Stimulated activated naive CD8-positive, alpha-beta T cell treated with anti-CD3 and anti-CD28 coated beads, Interleukin-15, amount 100 ng/mL, for 72 hours (primary cell): ENCODE measurements at regions not wholly inside any gene's neighbourhood (a gene's known extent, or its start where the extent isn't known, plus 50 kb on each side); places are given as distances from the start of the nearest gene placed in this dataset.

Source experiments
- ATAC-seq: fragments of 150-1000 bp; cut with Tn5 transposase; 2 replicates; pipeline ENCODE4 v1.10.0; 2021; ENCODE audit warnings: mild to moderate bottlenecking, moderate library complexity
- DNase-seq, 2 donors: peaks; one replicate each; pipeline ENCODE4 v3.0.0; 2021 to 2022
- H3K27ac Mint-ChIP-seq, 2 donors: one replicate each; pipeline ENCODE4 v1.8.0; 2022; ENCODE audit warnings: mild to moderate bottlenecking in 2 of 2, mixed read lengths in 2 of 2, moderate library complexity in 2 of 2
- H3K27me3 Mint-ChIP-seq: one replicate; pipeline ENCODE4 v1.8.0; 2022; ENCODE audit warnings: mixed read lengths
- H3K4me1 Mint-ChIP-seq: one replicate; pipeline ENCODE4 v1.8.0; 2022; ENCODE audit warnings: mild to moderate bottlenecking, mixed read lengths
- H3K4me3 Mint-ChIP-seq, 2 donors: one replicate each; pipeline ENCODE4 v1.8.0; 2022; ENCODE audit warnings: mild to moderate bottlenecking in 2 of 2, mixed read lengths in 2 of 2, moderate library complexity in 1 of 2
- H3K9me3 Mint-ChIP-seq, 2 donors: one replicate each; pipeline ENCODE4 v1.8.0; 2022; ENCODE audit warnings: mixed read lengths in 2 of 2

DNA sequence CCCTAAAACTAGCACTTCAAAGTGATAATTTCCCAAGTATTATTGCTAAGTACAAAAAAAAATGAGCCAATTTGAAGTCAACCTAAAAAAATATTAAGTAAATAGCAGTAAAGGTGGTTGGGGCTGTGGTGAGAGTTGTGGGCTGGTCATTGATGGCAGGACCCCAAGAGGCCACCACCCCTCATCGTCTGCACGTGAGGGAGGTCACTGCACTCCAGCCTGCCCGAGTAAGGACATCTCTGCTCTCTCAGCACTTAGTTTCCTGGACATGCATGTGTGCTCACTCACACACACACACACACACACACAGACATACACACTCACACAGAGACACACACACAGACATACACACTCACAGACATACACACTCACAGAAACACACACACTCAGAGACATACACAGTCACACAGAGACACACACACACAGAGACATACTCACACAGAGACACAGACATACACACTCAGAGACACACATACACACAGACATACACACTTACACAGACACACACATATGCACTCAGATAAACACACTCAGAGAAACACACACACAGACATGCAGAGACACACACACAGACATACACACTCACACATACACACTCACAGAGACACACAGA is 127.2 kb upstream of the SOX1 start:
- H3K9me3 Mint-ChIP-seq: no peaks in the 10 kb centered on the region
- H3K27ac Mint-ChIP-seq: no peak overlapping the region
- H3K4me1 Mint-ChIP-seq: no peaks in the 10 kb centered on the region
- peaks cover 28% of the 10 kb centered on the region for H3K27me3 Mint-ChIP-seq
- no peak for ATAC-seq
- H3K4me3 Mint-ChIP-seq: no peak overlapping the region
- no peak for DNase-seq

DNA sequence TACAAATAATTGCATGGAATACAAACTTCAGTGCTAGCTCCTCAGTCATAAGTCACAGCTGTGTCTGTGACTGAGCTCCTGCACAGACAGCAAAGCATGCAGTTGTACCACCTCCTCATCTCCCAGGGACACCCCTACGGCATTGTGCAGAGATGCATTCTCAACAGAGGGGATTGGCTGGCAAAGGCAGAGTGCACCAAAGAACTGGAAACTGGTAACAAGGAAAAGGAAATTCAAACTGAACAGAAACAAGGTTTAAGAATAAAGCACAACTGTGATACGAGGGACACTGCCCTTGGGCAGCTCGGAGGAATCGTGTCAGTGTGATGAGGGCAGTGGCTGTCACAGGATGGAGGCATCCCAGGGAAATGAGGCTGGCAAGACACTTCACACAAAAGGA is 126.1 kb upstream of the SOX1 start:
- Mint-ChIP-seq H3K27ac (no peak overlapping the region), H3K27me3 (peaks cover 28% of the 10 kb centered on the region), H3K4me3 (no peak overlapping the region), H3K4me1 (no peaks in the 10 kb centered on the region), H3K9me3 (no peaks in the 10 kb centered on the region)
- DNase-seq (no peak), ATAC-seq (no peak)

DNA sequence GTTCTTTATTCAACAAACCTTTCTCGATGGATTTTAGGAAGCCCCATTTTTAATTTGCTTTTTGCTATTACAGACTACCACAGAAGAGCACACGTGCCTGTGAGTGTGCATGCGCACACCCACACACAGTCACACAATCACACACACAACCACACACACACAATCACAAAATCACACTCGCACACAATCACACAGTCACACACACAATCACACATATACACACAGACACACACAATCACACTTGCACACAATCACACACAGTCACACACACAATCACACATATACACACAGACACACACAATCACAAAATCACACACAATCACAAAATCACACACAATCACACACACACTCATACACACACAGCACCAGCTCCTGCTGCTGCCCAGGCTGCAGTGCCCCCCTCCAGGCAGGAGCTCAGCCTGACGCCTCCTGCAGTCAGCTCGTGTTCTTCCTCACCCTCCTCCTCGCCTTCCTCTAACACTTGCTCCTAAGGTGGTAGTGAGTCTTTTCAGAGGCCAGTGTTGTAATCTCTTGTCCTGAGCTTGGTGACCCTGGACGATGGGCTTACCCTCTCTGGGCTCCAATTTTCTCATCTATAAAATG is 125.0 kb upstream of the SOX1 start:
- DNase-seq: no peak
- ATAC-seq: no peak
- Mint-ChIP-seq H3K4me3 (no peak overlapping the region), H3K27me3 (peaks cover 28% of the 10 kb centered on the region), H3K4me1 (no peaks in the 10 kb centered on the region), H3K27ac (no peak overlapping the region), H3K9me3 (no peaks in the 10 kb centered on the region)

DNA sequence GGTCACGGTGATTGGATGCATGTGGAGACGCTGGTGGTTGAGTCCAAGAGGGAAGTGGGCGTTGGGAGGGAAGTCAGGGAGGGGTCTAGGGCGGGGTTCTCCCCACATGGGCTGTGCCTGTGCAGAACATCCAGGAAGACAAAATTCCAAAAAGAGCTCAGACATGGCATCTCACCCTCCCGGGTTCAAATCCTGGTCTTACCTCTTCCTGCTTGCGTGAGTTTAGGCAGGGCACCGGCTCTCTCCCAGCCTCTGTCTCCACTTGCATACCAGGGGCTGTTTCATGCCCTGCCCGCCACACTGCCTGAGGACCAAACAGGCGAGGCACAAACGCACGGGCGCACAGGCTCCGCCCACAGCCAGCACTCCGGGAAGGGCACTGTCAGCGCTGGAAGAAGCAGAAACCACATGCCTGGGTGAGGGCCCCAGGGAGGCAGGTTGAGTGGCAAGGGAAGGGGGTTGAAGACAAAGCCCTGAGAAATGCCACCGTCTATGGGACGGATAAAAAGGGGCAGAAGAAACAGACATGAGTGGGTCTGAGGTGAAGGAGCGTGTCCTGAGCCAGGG is 123.6 kb upstream of the SOX1 start:
- DNase-seq: no peak
- Mint-ChIP-seq H3K4me3 (no peak overlapping the region), H3K27me3 (peaks cover 17% of the 10 kb centered on the region), H3K9me3 (no peaks in the 10 kb centered on the region), H3K4me1 (no peaks in the 10 kb centered on the region), H3K27ac (no peak overlapping the region)
- no peak for ATAC-seq

DNA sequence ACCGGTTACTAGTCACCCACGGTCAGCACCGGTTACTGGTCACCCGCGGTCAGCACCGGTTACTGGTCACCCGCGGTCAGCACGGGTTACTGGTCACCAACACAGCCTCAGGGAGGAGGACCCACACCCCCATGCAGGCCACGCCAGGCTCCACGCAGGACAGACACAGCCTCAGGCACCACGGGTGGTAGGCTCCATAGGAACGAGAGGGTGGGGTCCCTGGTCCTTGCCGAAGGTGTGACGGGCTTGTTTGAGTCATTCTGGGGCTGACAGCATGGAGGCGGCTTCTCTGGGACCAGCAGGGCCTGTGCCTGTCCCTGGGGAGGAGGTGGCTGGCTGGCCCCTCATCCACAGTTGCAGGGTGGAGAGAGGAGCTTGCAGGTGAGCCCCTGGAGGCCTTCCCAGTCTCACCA is 122.8 kb upstream of the SOX1 start:
- H3K4me3 Mint-ChIP-seq: no peak overlapping the region
- no peaks in the 10 kb centered on the region for H3K4me1 Mint-ChIP-seq
- peaks cover 17% of the 10 kb centered on the region for H3K27me3 Mint-ChIP-seq
- H3K27ac Mint-ChIP-seq: no peak overlapping the region
- DNase-seq (no peak), ATAC-seq (no peak)
- H3K9me3 Mint-ChIP-seq: no peaks in the 10 kb centered on the region

GRCh38 chr13:111945086-111945485 is 121.9 kb upstream of the SOX1 start:
- ATAC-seq (no peak), DNase-seq (no peak)
- Mint-ChIP-seq H3K27me3 (peaks cover 13% of the 10 kb centered on the region), H3K4me1 (no peaks in the 10 kb centered on the region), H3K4me3 (no peak overlapping the region), H3K9me3 (peaks cover 0 to 7% of the 10 kb centered on the region in 2 donors), H3K27ac (no peak overlapping the region)

- H3K9me3 Mint-ChIP-seq: peaks cover 0 to 15% of the 10 kb centered on the region in 2 donors
- H3K27ac Mint-ChIP-seq: no peak overlapping the region
- no peak overlapping the region for H3K4me3 Mint-ChIP-seq
- DNase-seq (no peak), ATAC-seq (no peak)
- peaks cover 8% of the 10 kb centered on the region for H3K27me3 Mint-ChIP-seq
- no peaks in the 10 kb centered on the region for H3K4me1 Mint-ChIP-seq
Observed at GRCh38 chr13:111946214-111946613, 120.7 kb upstream of the SOX1 start.

DNA sequence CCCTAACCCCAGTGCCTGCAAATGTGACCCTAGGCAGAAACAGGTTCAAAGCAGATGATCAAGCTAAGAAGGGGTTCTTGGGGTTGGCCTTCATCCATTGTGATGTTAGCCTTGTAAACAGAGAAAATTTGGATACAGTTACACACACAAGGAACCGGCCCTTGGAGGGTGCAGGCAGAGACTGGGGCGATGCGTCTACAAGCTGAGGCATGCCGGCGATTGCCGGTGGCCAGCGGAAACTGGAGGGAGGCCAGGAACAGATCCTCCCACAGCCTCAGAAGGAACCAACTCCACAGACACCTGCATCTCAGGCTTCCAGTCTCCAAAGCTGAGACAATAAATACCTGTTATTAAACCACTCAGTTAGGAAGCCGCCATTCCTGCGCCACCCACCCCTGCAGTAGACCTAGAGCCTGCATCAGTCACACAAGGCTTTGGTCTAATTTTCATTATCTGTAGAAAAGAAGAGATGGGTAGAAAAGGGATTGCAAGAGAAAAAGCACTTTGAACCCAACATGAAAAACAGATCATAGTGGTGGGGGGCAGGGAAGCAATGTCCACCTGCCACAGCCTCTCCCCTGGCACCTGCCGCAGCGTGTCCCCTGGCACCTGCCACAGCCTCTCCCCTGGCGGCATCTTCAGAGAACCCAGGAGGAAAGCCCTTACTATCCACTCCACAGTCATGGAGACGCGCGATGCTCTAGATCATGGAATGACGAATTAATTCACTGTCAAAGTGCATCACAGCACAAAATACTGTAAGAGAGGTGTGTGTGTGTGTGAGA is 119.7 kb upstream of the SOX1 start:
- ATAC-seq (no peak), DNase-seq (no peak)
- H3K27me3 Mint-ChIP-seq: peaks cover 2% of the 10 kb centered on the region
- peaks cover 0 to 20% of the 10 kb centered on the region in 2 donors for H3K9me3 Mint-ChIP-seq
- no peak overlapping the region for H3K4me3 Mint-ChIP-seq
- H3K27ac Mint-ChIP-seq: no peak overlapping the region
- H3K4me1 Mint-ChIP-seq: no peaks in the 10 kb centered on the region

DNA sequence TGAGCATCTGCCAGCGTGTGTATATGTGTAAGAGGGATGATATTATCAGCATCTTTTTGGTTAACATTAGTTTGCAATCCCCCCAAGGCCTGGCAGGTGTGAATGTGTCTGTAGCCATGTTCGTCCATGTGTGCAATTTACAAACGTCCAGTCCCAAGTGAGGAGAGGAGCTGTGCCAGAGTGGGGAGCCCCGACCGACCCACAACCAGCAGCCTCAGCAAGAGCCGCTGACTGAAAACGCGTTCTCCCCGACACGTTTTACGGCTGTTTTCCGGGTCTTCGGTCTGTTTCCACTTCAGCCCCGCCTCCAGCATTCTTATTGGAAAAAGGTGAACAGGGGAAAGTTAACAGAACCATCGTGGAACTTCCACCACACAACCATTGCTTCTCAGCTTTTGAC is 119.1 kb upstream of the SOX1 start:
- ATAC-seq (no peak), DNase-seq (no peak)
- peaks cover 0 to 20% of the 10 kb centered on the region in 2 donors for H3K9me3 Mint-ChIP-seq
- no peaks in the 10 kb centered on the region for H3K27me3 Mint-ChIP-seq
- H3K27ac Mint-ChIP-seq: no peak overlapping the region
- H3K4me3 Mint-ChIP-seq: no peak overlapping the region
- no peaks in the 10 kb centered on the region for H3K4me1 Mint-ChIP-seq

GRCh38 chr13:111948281-111948680 is 118.7 kb upstream of the SOX1 start:
- Mint-ChIP-seq H3K9me3 (peaks cover 0 to 20% of the 10 kb centered on the region in 2 donors), H3K4me3 (no peak overlapping the region), H3K27ac (no peak overlapping the region), H3K4me1 (no peaks in the 10 kb centered on the region), H3K27me3 (no peaks in the 10 kb centered on the region)
- ATAC-seq (no peak), DNase-seq (no peak)

GRCh38 chr13:111948811-111949210 is 118.1 kb upstream of the SOX1 start:
- DNase-seq: no peak
- Mint-ChIP-seq H3K27me3 (no peaks in the 10 kb centered on the region), H3K27ac (no peak overlapping the region), H3K4me1 (no peaks in the 10 kb centered on the region), H3K9me3 (peaks cover 0 to 20% of the 10 kb centered on the region in 2 donors), H3K4me3 (no peak overlapping the region)
- no peak for ATAC-seq

- Mint-ChIP-seq H3K27me3 (no peaks in the 10 kb centered on the region), H3K4me3 (no peak overlapping the region), H3K27ac (no peak overlapping the region), H3K9me3 (peaks cover 0 to 20% of the 10 kb centered on the region in 2 donors), H3K4me1 (no peaks in the 10 kb centered on the region)
- no peak for DNase-seq
- no peak for ATAC-seq
Observed at GRCh38 chr13:111949311-111949710, 117.6 kb upstream of the SOX1 start.

DNA sequence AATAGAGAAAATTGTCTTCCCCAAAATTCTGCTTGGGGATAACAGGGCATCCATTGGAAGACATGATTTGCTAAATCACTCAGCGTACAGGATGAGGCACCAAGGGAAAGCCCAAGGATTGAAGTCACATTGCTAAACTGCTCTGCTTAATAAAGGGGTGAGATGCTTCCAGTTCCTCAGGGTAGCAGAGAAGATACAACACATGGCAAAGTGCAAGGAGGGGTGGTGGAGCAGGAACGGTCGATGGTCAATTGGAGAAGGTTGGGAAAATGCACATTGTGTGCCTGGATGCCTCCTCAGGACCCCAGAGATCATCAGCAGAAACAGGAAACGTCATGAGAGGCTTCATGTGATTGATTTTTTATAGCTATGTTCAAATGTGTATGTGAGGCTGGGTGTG is 116.3 kb upstream of the SOX1 start:
- no peaks in the 10 kb centered on the region for H3K4me1 Mint-ChIP-seq
- no peaks in the 10 kb centered on the region for H3K27me3 Mint-ChIP-seq
- no peak for ATAC-seq
- no peak overlapping the region for H3K4me3 Mint-ChIP-seq
- H3K9me3 Mint-ChIP-seq: peaks cover 0 to 20% of the 10 kb centered on the region in 2 donors
- DNase-seq: no peak
- no peak overlapping the region for H3K27ac Mint-ChIP-seq

GRCh38 chr13:111952032-111952431 is 114.9 kb upstream of the SOX1 start:
- ATAC-seq (no peak), DNase-seq (no peak)
- H3K27ac Mint-ChIP-seq: no peak overlapping the region
- H3K4me1 Mint-ChIP-seq: no peaks in the 10 kb centered on the region
- H3K4me3 Mint-ChIP-seq: no peak overlapping the region
- no peaks in the 10 kb centered on the region for H3K27me3 Mint-ChIP-seq
- peaks cover 0 to 20% of the 10 kb centered on the region in 2 donors for H3K9me3 Mint-ChIP-seq

DNA sequence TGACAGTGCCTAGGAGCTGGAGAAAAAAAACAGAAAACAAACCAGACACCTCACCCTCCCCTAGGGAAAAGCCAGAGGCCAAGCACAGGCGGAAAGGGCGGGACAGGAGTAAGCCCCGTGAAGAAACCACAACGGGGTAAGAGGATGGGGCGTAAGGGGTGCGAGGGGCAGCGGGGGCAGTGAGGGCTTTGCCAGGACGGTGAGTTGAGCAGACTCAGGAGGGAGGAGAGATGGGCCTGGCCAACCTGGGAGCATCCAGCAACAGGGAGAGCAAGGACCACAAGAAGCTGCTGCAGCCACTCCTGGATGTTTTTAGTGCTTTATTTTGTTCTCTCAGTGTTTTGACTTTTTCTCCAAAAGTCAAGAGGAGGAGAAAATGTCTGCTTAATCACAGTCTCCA is 114.1 kb upstream of the SOX1 start:
- H3K9me3 Mint-ChIP-seq: peaks cover 0 to 20% of the 10 kb centered on the region in 2 donors
- DNase-seq: no peak
- no peaks in the 10 kb centered on the region for H3K27me3 Mint-ChIP-seq
- no peak for ATAC-seq
- H3K27ac Mint-ChIP-seq: no peak overlapping the region
- no peak overlapping the region for H3K4me3 Mint-ChIP-seq
- H3K4me1 Mint-ChIP-seq: no peaks in the 10 kb centered on the region

GRCh38 chr13:111953546-111954178 is 113.3 kb upstream of the SOX1 start:
- DNase-seq: no peak
- Mint-ChIP-seq H3K9me3 (peaks cover 0 to 20% of the 10 kb centered on the region in 2 donors), H3K4me3 (no peak overlapping the region), H3K27me3 (no peaks in the 10 kb centered on the region), H3K27ac (no peak overlapping the region), H3K4me1 (no peaks in the 10 kb centered on the region)
- no peak for ATAC-seq
